HUES48 (cell line): ENCODE measurements at regions not wholly inside any gene's neighbourhood (a gene's known extent, or its start where the extent isn't known, plus 50 kb on each side); places are given as distances from the start of the nearest gene placed in this dataset.
"Not testable (repeated sequence)": the region's sequence is repeated elsewhere in the genome, so short reads cannot be mapped to it uniquely, and the experiment has no call there.

ENCODE experiments used
- H3K27ac ChIP-seq: one replicate; pipeline ENCODE4 v1.7.0; 2013; ENCODE audit warnings: low read depth, low read length, inconsistent platforms
- H3K27me3 ChIP-seq: 2 replicates; pipeline ENCODE4 v1.6.1; 2013; ENCODE audit warnings: mild to moderate bottlenecking, low read length; ENCODE audit not compliant: control insufficient read depth, insufficient read depth
- H3K36me3 ChIP-seq: 2 replicates; pipeline ENCODE4 v1.6.1; 2013; ENCODE audit warnings: low read length; ENCODE audit not compliant: control insufficient read depth, insufficient read depth
- H3K4me1 ChIP-seq: 2 replicates; pipeline ENCODE4 v1.6.1; 2013; ENCODE audit warnings: mild to moderate bottlenecking, low read length; ENCODE audit not compliant: control insufficient read depth, insufficient read depth
- H3K4me3 ChIP-seq: 2 replicates; pipeline ENCODE4 v1.5.1; 2013; ENCODE audit warnings: mild to moderate bottlenecking, low read depth, low read length
- H3K9ac ChIP-seq: 2 replicates; pipeline ENCODE4 v1.6.1; 2013; ENCODE audit warnings: mild to moderate bottlenecking, low read depth, low read length, moderate library complexity
- H3K9me3 ChIP-seq: 2 replicates; pipeline ENCODE4 v1.6.1; 2013; ENCODE audit warnings: low read length; ENCODE audit not compliant: control insufficient read depth, insufficient read depth

DNA sequence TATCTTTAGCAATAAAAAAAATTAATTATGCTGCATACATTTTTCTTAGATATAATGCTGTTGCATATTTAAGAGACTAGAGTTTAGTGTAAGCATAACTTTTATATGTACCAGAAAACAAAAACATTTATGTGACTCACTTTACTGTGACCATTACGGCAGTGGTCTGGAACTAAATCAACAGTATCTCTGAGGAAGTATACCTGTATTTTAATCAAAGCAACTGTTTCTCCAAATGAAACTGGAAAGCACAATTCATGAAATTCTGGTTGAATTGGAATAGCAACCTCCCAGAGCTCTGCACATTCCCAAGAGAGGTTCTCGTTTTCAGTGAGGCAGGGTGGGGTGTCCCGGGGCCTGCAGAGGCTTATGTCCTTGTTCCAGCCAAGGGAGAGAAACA, 112.2 kb upstream of the TACR1 start:
- no peaks in the 10 kb centered on the region for H3K4me1 ChIP-seq
- no peak overlapping the region for H3K27ac ChIP-seq
- no peaks in the 10 kb centered on the region for H3K27me3 ChIP-seq
- H3K9me3 ChIP-seq = no peaks in the 10 kb centered on the region
- no peak overlapping the region for H3K9ac ChIP-seq
- no peaks in the 10 kb centered on the region for H3K36me3 ChIP-seq
- H3K4me3 ChIP-seq = no peak overlapping the region

DNA sequence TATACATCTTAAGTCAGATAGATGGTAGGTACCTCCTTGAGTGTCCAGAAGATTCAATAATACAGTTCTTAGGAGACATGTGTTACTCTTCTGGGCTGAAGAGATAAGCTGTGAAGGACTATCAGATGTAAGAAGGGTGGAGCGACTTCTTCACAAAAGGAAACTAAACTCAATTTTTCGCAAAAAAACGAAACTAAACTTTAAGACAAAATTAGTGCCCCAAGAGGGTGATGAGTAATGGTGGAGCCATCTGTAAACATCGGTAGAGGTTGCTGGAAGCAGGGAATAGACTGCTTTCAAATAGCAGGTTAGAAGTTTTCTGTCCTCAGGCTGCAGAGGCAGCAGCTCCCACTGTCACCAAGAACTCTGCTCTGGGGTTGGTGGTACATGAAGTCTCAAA, 111.6 kb upstream of the TACR1 start:
- no peaks in the 10 kb centered on the region for H3K27me3 ChIP-seq
- H3K4me1 ChIP-seq = no peaks in the 10 kb centered on the region
- no peak overlapping the region for H3K9ac ChIP-seq
- no peaks in the 10 kb centered on the region for H3K9me3 ChIP-seq
- H3K4me3 ChIP-seq = no peak overlapping the region
- H3K27ac ChIP-seq = no peak overlapping the region
- no peaks in the 10 kb centered on the region for H3K36me3 ChIP-seq

DNA sequence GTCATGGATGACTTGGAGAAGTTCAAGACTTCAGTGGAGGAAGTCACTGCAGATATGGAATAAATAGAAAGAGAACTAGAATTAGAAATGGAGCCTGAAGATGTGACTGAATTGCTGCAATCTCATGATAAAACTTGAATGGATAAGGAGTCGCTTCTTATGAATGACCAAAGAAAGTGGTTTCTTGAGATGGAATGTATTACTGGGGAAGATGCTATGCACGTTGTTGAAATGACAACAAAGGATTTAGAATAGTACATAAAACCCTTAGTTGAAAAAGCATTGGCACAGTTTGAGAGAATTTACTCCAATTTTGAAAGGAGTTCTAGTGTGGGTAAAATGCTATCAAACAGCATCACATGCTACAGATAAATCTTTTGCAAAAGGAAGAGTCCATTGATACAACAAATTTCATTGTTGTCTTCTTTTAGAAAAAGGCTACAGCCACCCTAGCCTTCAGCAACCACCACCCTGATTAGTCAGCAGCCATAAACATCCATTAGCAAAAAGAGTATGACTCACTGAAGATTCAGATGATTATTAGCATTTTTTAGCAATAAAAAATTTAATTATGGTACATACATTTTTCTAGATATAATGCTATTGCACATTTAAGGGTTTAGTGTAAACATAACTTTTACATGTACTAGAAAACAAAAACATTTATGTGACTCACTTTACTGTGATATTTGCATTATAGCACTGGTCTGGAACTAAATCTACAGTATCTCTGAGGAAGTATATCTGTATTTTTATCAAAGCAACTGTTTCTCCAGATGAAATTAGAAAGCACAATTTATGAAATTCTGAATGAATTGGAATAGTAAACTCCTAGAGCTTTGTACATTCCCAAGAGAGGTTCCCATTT, 110.5 kb upstream of the TACR1 start:
- Histone ChIP-seq H3K4me3 (no peak overlapping the region), H3K36me3 (no peaks in the 10 kb centered on the region), H3K27me3 (no peaks in the 10 kb centered on the region), H3K4me1 (no peaks in the 10 kb centered on the region), H3K27ac (no peak overlapping the region), H3K9ac (no peak overlapping the region), H3K9me3 (no peaks in the 10 kb centered on the region)

DNA sequence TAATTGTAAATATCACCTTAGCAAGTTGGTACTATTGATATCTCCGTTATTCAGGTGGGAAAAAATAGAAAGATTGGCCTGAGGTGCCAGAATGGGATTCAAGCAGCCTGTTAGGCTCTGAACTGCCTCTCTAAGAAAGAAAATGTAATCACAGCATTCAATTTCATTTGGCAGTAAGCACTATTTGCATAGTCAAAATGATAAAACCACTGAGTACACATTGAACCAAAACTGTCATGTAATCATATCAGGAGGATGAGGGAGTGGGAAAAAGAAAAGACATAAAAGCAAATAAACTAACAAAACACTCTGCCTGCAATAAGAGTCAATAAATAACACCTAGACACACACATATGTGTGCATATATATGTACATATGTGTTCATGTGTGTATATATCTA, 103.9 kb upstream of the TACR1 start:
- Histone ChIP-seq H3K27ac (no peak overlapping the region), H3K36me3 (no peaks in the 10 kb centered on the region), H3K9ac (no peak overlapping the region), H3K4me1 (no peaks in the 10 kb centered on the region), H3K27me3 (no peaks in the 10 kb centered on the region), H3K9me3 (no peaks in the 10 kb centered on the region), H3K4me3 (no peak overlapping the region)

DNA sequence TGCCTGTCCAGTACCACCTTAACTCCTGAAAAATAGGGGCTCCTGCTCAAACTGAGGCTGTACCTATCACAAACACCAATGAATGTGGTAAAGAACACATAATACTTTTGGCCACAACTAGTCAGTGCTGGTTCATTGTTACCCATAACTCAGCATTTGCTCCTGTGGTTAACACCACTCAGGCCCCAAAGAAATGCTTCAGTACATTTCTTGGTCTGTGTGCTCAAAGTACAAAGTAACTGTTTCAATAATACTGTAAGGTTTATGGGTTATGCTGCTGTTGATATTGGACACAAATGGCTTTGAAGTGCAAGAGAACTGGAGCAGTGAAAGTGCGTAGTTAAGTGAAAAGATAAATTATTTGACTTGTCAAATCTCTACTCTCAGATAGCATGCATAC, 95.0 kb upstream of the TACR1 start:
- Histone ChIP-seq H3K27me3 (no peaks in the 10 kb centered on the region), H3K4me1 (no peaks in the 10 kb centered on the region), H3K27ac (no peak overlapping the region), H3K9ac (no peak overlapping the region), H3K4me3 (no peak overlapping the region), H3K9me3 (no peaks in the 10 kb centered on the region), H3K36me3 (no peaks in the 10 kb centered on the region)

DNA sequence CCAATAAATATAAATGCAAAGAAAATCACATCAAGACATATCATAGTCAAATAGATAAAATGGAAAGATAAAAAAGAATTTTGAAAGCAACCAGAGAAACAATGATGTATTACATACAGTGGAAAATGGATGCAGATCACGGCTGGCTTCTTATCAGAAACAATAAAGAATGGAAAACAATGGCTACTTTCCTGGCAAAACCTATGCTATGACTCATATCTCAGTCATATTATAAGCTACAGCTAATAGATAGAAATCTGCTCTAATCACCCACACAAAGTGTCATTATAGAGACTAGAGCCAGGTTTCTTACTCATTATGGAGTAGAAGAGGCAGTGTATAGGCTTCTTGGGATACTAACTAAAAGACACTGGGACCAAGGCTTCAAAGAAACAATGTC, 93.5 kb upstream of the TACR1 start:
- no peak overlapping the region for H3K4me3 ChIP-seq
- H3K36me3 ChIP-seq = no peaks in the 10 kb centered on the region
- no peak overlapping the region for H3K9ac ChIP-seq
- no peak overlapping the region for H3K27ac ChIP-seq
- no peaks in the 10 kb centered on the region for H3K4me1 ChIP-seq
- no peaks in the 10 kb centered on the region for H3K27me3 ChIP-seq
- H3K9me3 ChIP-seq = no peaks in the 10 kb centered on the region

DNA sequence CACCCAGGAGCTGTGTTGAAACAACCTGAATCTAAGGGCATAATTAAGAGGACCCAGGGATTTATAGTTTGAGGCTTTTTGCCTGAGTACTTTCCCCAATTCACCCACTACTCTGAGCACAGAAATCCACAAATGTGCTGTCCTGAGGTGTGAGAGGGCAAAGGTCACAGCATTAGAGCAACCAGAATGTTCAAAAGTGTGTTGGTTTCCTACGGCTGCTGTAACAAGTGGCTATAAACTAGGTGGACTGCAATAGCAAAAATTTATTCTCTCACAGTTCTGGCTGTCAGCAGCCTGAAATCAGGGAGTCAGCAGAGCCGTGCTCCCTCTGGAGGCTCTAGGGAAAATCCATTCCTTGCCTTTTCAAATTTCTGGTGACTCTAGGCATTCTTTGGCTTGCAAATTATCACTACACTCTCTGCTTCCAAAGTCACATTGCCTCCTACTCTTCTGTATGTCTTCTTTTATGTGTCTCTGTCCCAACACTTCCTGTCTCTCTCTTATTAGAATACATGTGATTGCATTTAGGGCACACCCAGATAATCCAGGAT, 91.4 kb upstream of the TACR1 start:
- Histone ChIP-seq H3K27ac (no peak overlapping the region), H3K4me3 (no peak overlapping the region), H3K36me3 (no peaks in the 10 kb centered on the region), H3K4me1 (no peaks in the 10 kb centered on the region), H3K9ac (no peak overlapping the region), H3K27me3 (no peaks in the 10 kb centered on the region), H3K9me3 (no peaks in the 10 kb centered on the region)

DNA sequence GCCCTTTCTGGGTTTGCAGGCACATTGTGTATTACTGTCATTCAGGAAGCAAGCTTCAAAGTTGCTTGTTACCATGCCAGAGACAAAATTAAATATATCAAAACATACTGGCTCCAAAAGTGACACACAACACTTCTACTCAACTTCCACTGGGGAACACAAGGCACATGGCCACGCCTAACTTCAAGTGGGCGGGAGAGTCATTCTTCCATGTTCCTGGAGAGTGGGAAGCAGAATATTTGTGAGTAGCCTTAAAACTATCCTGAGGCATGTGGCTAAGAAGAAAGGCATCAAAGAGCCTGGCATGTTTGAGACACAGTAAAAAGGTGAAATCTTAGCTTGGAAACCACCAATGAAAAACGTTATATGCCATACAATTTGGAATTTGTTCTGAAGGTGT, 90.5 kb upstream of the TACR1 start:
- H3K27ac ChIP-seq = no peak overlapping the region
- no peaks in the 10 kb centered on the region for H3K9me3 ChIP-seq
- no peaks in the 10 kb centered on the region for H3K4me1 ChIP-seq
- H3K36me3 ChIP-seq = no peaks in the 10 kb centered on the region
- no peak overlapping the region for H3K4me3 ChIP-seq
- H3K27me3 ChIP-seq = no peaks in the 10 kb centered on the region
- H3K9ac ChIP-seq = no peak overlapping the region

DNA sequence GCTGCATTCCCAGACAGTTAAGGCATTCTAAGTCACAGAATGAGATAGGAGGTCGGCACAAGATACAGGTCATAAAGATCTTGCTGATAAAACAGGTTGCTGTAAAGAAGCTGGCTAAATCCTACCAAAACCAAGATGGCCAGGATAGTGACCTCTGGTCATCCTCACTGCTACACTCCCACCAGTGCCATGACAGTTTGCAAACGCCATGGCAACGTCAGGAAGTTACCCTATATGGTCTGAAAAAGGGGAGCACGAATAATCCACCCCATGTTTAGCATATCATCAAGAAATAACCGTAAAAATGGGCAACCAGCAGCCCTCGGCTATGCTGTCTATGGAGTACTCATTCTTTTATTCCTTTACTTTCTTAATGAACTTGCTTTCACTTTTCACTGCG, 89.9 kb upstream of the TACR1 start:
- not testable (repeated sequence) for H3K9me3 ChIP-seq, H3K27ac ChIP-seq, H3K36me3 ChIP-seq, H3K4me1 ChIP-seq, H3K27me3 ChIP-seq, H3K4me3 ChIP-seq, H3K9ac ChIP-seq

DNA sequence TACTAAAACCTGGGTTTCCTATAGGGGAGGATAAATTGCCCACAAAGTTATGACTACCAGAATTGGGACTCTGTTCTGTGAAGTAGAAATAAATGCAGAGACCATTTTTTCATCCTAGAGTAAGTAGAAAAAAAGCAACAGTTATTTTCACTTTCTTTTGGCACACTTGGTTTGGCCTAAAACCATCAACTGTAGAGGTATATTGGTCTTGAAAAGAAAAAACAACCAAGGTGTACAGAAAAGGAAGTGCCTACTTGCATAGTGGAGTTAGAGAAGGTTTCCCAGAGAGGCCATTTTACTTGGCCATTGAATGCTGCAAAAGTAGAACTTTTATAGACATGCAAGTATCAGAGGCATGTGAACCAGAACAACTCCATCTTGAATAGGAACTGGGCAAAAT, 89.4 kb upstream of the TACR1 start:
- no peak overlapping the region for H3K4me3 ChIP-seq
- no peaks in the 10 kb centered on the region for H3K27me3 ChIP-seq
- no peaks in the 10 kb centered on the region for H3K9me3 ChIP-seq
- H3K27ac ChIP-seq = no peak overlapping the region
- no peaks in the 10 kb centered on the region for H3K36me3 ChIP-seq
- H3K4me1 ChIP-seq = no peaks in the 10 kb centered on the region
- H3K9ac ChIP-seq = no peak overlapping the region

DNA sequence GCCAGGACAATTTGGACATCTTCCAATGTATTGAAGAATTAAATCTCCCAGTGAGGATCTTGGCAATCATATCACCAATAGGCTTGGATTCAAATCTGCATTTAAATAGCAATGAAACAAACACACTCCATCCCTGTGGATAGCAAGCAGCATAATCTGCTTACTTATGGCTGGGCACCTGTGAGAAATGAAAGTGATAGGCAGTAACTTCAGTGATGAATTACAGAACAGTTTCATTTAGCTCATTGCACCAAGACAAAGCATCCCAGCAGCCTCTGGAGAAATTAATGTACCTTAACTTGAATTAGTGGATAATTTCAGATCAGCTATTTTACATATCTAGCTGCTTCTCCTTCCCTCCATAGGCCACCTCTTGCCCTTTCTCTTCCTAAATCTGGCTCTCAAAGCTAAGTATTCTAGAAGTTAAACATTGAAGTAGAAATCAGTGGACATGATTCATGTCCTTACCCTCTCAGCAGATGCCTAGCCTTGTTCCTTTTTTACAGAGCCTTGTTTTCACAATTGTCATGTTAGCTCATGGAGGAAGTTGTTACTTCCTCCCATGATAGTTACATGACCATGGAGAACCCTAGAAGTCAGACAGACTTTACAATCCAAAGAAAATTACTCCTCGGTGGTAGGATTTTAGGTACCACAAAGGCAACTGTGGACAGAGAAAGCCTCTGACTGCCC, 88.5 kb upstream of the TACR1 start:
- H3K4me1 ChIP-seq = no peaks in the 10 kb centered on the region
- H3K4me3 ChIP-seq = no peak overlapping the region
- H3K27ac ChIP-seq = no peak overlapping the region
- H3K27me3 ChIP-seq = no peaks in the 10 kb centered on the region
- H3K36me3 ChIP-seq = no peaks in the 10 kb centered on the region
- no peaks in the 10 kb centered on the region for H3K9me3 ChIP-seq
- H3K9ac ChIP-seq = no peak overlapping the region
